Lower lobe of right lung (tissue), 2 donors: ENCODE measurements at regions not wholly inside any gene's neighbourhood (a gene's known extent, or its start where the extent isn't known, plus 50 kb on each side); places are given as distances from the start of the nearest gene placed in this dataset.

Experiments
- ATAC-seq, 2 donors: fragments of 200-7000 bp; cut with Tn5 transposase; one replicate each; pipeline ENCODE4 v1.9.1; 2020 to 2022; ENCODE audit warnings: mild to moderate bottlenecking in 2 of 2, moderate library complexity in 2 of 2
- DNase-seq: peaks from one replicate; pipeline ENCODE4 v3.0.0-alpha.2; 2020
- H3K27ac ChIP-seq: fragments of 200-600 bp; one replicate; pipeline ENCODE4 v1.8.0; 2022
- H3K27me3 ChIP-seq: fragments of 200-600 bp; one replicate; pipeline ENCODE4 v1.8.0; 2022; ENCODE audit warnings: low read depth
- H3K36me3 ChIP-seq: fragments of 200-600 bp; one replicate; pipeline ENCODE4 v1.8.0; 2022; ENCODE audit warnings: mild to moderate bottlenecking
- H3K4me1 ChIP-seq: fragments of 200-600 bp; one replicate; pipeline ENCODE4 v1.8.0; 2022
- H3K4me3 ChIP-seq: fragments of 200-600 bp; one replicate; pipeline ENCODE4 v1.8.0; 2022; ENCODE audit warnings: mild to moderate bottlenecking
- H3K9me3 ChIP-seq: fragments of 200-600 bp; one replicate; pipeline ENCODE4 v1.8.0; 2022
- CTCF ChIP-seq: fragments of 200-600 bp; IDR thresholded peaks from one replicate; pipeline ENCODE4 v1.8.0; 2022; ENCODE audit warnings: antibody characterized with exemption, mild to moderate bottlenecking
- intact Hi-C: fragments of 100-400 bp; cut with DNase I; formaldehyde crosslinking; loops from one replicate; pipeline ENCODE4 v1.11.0; 2022
- donor health status: DM: no; HTN: yes; CAD: no; lungs with severe emphysema.

GRCh38 chrX:116605576-116605975 lies 142.8 kb upstream of the CT83 start:
- no peak for TF ChIP-seq CTCF
- ATAC-seq (no peak), DNase-seq (no peak)
- no peaks in the 10 kb centered on the region for H3K36me3 ChIP-seq
- no peaks in the 10 kb centered on the region for H3K27me3 ChIP-seq
- H3K4me1 ChIP-seq: no peaks in the 10 kb centered on the region
- H3K9me3 ChIP-seq: no peaks in the 10 kb centered on the region
- intact Hi-C loops: no loop called here
- no peak overlapping the region for H3K27ac ChIP-seq
- no peak overlapping the region for H3K4me3 ChIP-seq

DNA sequence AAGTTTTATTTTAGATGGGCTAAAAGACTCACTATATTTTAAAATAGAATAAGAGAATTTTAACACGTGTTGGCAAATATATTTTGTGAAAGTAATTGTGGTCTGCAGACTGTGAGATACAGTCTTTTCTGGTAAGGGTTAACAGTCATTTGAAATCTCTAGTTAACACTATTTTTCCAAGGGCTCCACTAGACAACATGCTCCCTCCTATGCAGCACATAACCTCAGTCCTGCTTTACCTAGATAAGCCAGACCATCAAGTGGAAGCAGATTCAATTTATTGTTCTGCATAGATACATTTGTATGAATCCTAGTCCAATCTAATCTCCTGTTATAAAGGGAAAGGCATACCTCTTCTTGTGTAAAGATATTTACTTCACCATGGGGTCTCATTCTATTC lies 133.2 kb upstream of the CT83 start:
- Histone ChIP-seq H3K4me1 (no peaks in the 10 kb centered on the region), H3K36me3 (no peaks in the 10 kb centered on the region), H3K27me3 (no peaks in the 10 kb centered on the region), H3K9me3 (no peaks in the 10 kb centered on the region), H3K27ac (no peak overlapping the region), H3K4me3 (no peak overlapping the region)
- ATAC-seq (no peak), DNase-seq (no peak)
- TF ChIP-seq CTCF: no peak
- intact Hi-C loops: no loop called here
